ENCODE measurements at regions not wholly inside any gene's neighbourhood (a gene's known extent, or its start where the extent isn't known, plus 50 kb on each side); places are given as distances from the start of the nearest gene placed in this dataset.

DNA sequence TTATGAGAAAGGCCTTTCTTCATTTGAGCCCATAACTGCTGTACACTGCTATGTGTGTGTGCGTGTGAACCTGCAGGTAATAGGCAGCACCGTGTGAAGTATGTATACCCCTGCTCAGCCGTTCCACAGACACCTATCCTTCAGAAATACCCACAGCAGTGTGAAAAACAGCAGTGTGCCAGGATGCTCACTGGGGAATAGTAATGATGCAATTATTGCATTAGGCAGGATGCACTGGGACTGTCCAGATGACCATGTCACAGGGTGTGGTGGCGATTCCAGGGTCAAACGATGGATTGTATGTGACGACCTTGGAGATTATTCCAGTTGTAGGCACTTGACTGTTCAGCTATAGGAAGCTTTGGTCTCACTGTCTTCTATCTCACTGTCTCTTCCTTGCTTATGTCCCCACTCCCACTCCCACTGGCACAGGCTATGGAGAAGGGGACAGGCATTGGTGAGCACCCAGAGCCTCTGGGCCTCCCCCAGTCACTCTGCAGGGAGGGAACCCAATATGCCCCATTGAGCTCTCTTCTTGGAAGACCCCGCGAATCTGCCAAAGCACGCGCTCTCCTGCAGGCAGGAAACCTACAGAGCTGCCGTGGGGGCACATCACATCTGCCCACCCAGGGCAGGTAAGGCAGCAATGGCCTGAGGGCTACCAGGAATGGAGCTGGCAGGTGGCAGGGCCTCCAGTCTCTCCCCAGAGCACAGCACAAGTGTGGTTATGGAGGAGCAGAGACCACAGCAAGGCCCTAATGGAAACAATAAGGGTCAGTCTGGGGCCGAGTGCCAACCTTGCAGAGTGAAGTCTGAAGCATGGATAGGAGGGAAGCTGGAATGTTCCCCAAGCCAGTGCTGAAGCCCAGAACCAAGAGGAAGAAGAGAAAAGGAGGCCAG lies 518.9 kb upstream of the RAB6C start:
- H3K79me2 ChIP-seq = no peaks in the 10 kb centered on the region
- no peak overlapping the region for H3K27ac ChIP-seq
- H3K4me2 ChIP-seq (ENCODE audit: low read length) = no peak overlapping the region
- no peak overlapping the region for H2AFZ ChIP-seq
- H3K4me1 ChIP-seq = no peaks in the 10 kb centered on the region
- H3K9ac ChIP-seq = no peak overlapping the region
- H3K36me3 ChIP-seq (ENCODE audit: control insufficient read depth, insufficient read depth, low read length) = no peaks in the 10 kb centered on the region
- TF ChIP-seq, protein P1, sequence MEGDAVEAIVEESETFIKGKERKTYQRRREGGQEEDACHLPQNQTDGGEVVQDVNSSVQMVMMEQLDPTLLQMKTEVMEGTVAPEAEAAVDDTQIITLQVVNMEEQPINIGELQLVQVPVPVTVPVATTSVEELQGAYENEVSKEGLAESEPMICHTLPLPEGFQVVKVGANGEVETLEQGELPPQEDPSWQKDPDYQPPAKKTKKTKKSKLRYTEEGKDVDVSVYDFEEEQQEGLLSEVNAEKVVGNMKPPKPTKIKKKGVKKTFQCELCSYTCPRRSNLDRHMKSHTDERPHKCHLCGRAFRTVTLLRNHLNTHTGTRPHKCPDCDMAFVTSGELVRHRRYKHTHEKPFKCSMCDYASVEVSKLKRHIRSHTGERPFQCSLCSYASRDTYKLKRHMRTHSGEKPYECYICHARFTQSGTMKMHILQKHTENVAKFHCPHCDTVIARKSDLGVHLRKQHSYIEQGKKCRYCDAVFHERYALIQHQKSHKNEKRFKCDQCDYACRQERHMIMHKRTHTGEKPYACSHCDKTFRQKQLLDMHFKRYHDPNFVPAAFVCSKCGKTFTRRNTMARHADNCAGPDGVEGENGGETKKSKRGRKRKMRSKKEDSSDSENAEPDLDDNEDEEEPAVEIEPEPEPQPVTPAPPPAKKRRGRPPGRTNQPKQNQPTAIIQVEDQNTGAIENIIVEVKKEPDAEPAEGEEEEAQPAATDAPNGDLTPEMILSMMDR (IDR thresholded peaks at IDR 0.05) = no peak
- no peak overlapping the region for H3K4me3 ChIP-seq (ENCODE audit: low read depth, low read length)
- H3K9me3 ChIP-seq (ENCODE audit: control insufficient read depth, low read length) = no peaks in the 10 kb centered on the region
- H3K27me3 ChIP-seq (ENCODE audit: control insufficient read depth, insufficient read depth, low read length) = no peaks in the 10 kb centered on the region

DNA sequence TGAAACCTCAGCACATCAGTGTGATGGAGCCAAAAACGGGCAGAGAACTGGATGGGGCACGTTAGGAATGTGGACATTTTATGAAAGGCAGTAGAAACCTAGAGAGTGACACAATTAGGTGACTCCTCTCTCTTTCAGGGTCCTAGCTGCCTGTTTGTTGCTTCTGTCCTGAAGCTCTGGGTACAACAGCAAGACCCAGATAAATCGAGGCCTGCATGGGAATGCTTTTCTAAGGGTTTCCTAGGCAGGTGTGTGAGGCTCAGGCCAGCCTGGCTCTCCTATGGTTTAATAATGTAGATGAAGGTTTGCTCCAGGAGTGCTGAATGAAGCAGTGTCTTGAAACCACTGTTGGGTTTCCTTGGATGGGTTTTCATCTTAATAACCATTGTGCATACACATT lies 517.1 kb upstream of the RAB6C start:
- Histone ChIP-seq H3K36me3 (ENCODE audit: control insufficient read depth, insufficient read depth, low read length) (no peaks in the 10 kb centered on the region), H3K79me2 (no peaks in the 10 kb centered on the region), H2AFZ (no peak overlapping the region), H3K4me3 (ENCODE audit: low read depth, low read length) (no peak overlapping the region), H3K9me3 (ENCODE audit: control insufficient read depth, low read length) (no peaks in the 10 kb centered on the region), H3K27me3 (ENCODE audit: control insufficient read depth, insufficient read depth, low read length) (no peaks in the 10 kb centered on the region), H3K9ac (no peak overlapping the region), H3K4me1 (no peaks in the 10 kb centered on the region), H3K27ac (no peak overlapping the region), H3K4me2 (ENCODE audit: low read length) (no peak overlapping the region)
- TF ChIP-seq, protein P1 (IDR thresholded peaks at IDR 0.05) = no peak

DNA sequence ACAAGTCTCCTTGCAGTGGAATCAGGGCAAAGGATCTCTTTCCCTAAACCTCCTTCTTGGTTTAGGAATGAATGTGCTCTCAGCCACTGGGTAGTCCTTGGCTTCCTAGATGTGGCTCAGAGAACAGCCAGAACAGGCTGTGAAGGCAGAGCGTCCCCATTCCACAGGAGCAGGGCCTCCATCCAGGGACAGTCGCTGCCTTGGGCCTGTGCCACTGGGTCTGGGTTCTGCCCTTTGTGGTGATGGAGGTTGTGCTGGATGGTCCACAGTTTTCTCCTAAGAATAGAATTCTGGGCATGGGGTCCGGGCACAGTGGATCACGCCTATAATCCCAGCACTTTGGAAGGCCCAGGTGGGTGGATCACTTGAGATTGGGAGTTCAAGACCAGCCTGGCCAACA lies 516.5 kb upstream of the RAB6C start:
- no peak overlapping the region for H3K4me2 ChIP-seq (ENCODE audit: low read length)
- no peaks in the 10 kb centered on the region for H3K4me1 ChIP-seq
- H2AFZ ChIP-seq = no peak overlapping the region
- H3K27me3 ChIP-seq (ENCODE audit: control insufficient read depth, insufficient read depth, low read length) = no peaks in the 10 kb centered on the region
- H3K4me3 ChIP-seq (ENCODE audit: low read depth, low read length) = no peak overlapping the region
- H3K36me3 ChIP-seq (ENCODE audit: control insufficient read depth, insufficient read depth, low read length) = no peaks in the 10 kb centered on the region
- TF ChIP-seq, protein P1 (IDR thresholded peaks at IDR 0.05) = no peak
- H3K27ac ChIP-seq = no peak overlapping the region
- no peaks in the 10 kb centered on the region for H3K79me2 ChIP-seq
- H3K9me3 ChIP-seq (ENCODE audit: control insufficient read depth, low read length) = no peaks in the 10 kb centered on the region
- no peak overlapping the region for H3K9ac ChIP-seq

DNA sequence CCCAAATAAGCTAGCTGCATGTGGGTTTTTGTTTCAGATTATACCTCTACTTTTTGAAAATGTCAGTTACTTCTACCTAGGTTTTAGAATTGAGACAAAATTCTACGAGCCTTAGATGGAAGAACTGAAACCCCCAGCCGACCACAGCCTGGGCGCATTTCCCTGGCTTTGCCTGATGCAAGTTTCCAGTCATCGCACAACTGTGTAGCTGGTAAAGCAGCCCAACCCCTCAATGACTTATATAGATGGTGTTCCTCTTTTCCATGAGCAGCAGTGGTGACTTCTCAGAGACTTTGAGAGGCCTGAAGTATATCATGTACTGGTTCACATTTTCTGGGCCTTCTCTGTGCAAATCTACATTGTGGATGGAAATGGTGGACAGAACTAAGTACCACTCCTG lies 515.4 kb upstream of the RAB6C start:
- H3K9me3 ChIP-seq (ENCODE audit: control insufficient read depth, low read length) = no peaks in the 10 kb centered on the region
- TF ChIP-seq, protein P1 (IDR thresholded peaks at IDR 0.05) = no peak
- H3K27ac ChIP-seq = no peak overlapping the region
- H3K4me2 ChIP-seq (ENCODE audit: low read length) = no peak overlapping the region
- H3K4me3 ChIP-seq (ENCODE audit: low read depth, low read length) = no peak overlapping the region
- no peaks in the 10 kb centered on the region for H3K36me3 ChIP-seq (ENCODE audit: control insufficient read depth, insufficient read depth, low read length)
- H3K4me1 ChIP-seq = no peaks in the 10 kb centered on the region
- no peak overlapping the region for H3K9ac ChIP-seq
- no peak overlapping the region for H2AFZ ChIP-seq
- no peaks in the 10 kb centered on the region for H3K27me3 ChIP-seq (ENCODE audit: control insufficient read depth, insufficient read depth, low read length)
- no peaks in the 10 kb centered on the region for H3K79me2 ChIP-seq

DNA sequence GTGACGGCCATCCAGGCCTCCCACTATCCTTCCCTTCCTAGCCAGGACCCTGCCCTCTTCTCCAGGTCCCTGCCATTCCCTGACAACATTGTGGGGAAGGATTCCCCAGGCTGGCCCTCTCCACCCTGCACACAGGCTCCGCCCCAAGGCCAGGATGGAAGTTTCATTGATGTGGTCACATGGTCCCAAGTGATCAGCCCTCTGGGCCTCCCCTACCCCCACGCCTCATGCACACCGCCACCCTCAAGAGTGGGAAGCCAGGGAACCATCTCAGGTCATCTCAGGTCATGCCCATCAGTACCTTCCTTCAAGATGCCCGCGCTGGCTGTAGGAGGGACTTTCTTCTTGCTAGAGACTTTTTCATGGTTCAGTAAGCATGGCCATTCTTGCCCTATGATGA lies 514.8 kb upstream of the RAB6C start:
- TF ChIP-seq, protein P1 (IDR thresholded peaks at IDR 0.05) = no peak
- Histone ChIP-seq H3K9ac (no peak overlapping the region), H3K27ac (no peak overlapping the region), H3K4me2 (ENCODE audit: low read length) (no peak overlapping the region), H3K4me3 (ENCODE audit: low read depth, low read length) (no peak overlapping the region), H3K79me2 (no peaks in the 10 kb centered on the region), H3K9me3 (ENCODE audit: control insufficient read depth, low read length) (no peaks in the 10 kb centered on the region), H3K4me1 (no peaks in the 10 kb centered on the region), H2AFZ (no peak overlapping the region), H3K27me3 (ENCODE audit: control insufficient read depth, insufficient read depth, low read length) (no peaks in the 10 kb centered on the region), H3K36me3 (ENCODE audit: control insufficient read depth, insufficient read depth, low read length) (no peaks in the 10 kb centered on the region)

All from parathyroid adenoma (tissue), 2 donors.